ENCODE measurements at regions not wholly inside any gene's neighbourhood (a gene's known extent, or its start where the extent isn't known, plus 50 kb on each side); places are given as distances from the start of the nearest gene placed in this dataset.

GRCh38 chr11:29634744-29635143 is 382.1 kb downstream of the KCNA4 start:
- ChIA-PET POLR2A (interaction anchor here (0.6 kb wide), 1 partner anchor 527 kb away, joined by 3 read pairs; no protein-coding TSS in a partner anchor), CTCF (interaction anchor here (0.6 to 3.7 kb wide), 18 partner anchors 9 to 1462 kb away, joined by 3 to 13 read pairs (median 3); no protein-coding TSS in a partner anchor)
- no peaks in the 10 kb centered on the region for H3K9me3 Mint-ChIP-seq (ENCODE audit: unreplicated experiment)
- BruUV-seq (replicated peaks): no TSS peak
- TF ChIP-seq CTCF (IDR thresholded peaks at IDR 0.05; ENCODE audit: unreplicated experiment): no peak
- intact Hi-C loops (cut with micrococcal nuclease): loop anchor here (1.0 to 5.0 kb wide), 2 partner anchors 107 to 187 kb away; no protein-coding TSS in a partner anchor
- peaks cover 4% of the 10 kb centered on the region for H3K4me1 Mint-ChIP-seq (ENCODE audit: insufficient read depth, unreplicated experiment)
- DNase-seq (ENCODE audit: unreplicated experiment): no peak
- H3K27ac Mint-ChIP-seq (ENCODE audit: low read depth, unreplicated experiment): no peak overlapping the region
- no peak overlapping the region for H3K4me3 Mint-ChIP-seq (ENCODE audit: unreplicated experiment)
- H3K27me3 Mint-ChIP-seq (ENCODE audit: insufficient read depth, unreplicated experiment): no peaks in the 10 kb centered on the region
- H3K36me3 Mint-ChIP-seq (ENCODE audit: insufficient read depth, unreplicated experiment): no peaks in the 10 kb centered on the region

- H3K4me3 Mint-ChIP-seq (ENCODE audit: unreplicated experiment): no peak overlapping the region
- peak; percentile 28 for TF ChIP-seq CTCF (IDR thresholded peaks at IDR 0.05; ENCODE audit: unreplicated experiment)
- no peaks in the 10 kb centered on the region for H3K36me3 Mint-ChIP-seq (ENCODE audit: insufficient read depth, unreplicated experiment)
- no peaks in the 10 kb centered on the region for H3K9me3 Mint-ChIP-seq (ENCODE audit: unreplicated experiment)
- DNase-seq (ENCODE audit: unreplicated experiment): peak; percentile 30
- intact Hi-C loops (cut with micrococcal nuclease): loop anchor here (1.0 to 5.0 kb wide), 2 partner anchors 107 to 187 kb away; no protein-coding TSS in a partner anchor
- no TSS peak for BruUV-seq (replicated peaks)
- no peak overlapping the region for H3K27ac Mint-ChIP-seq (ENCODE audit: low read depth, unreplicated experiment)
- no peaks in the 10 kb centered on the region for H3K27me3 Mint-ChIP-seq (ENCODE audit: insufficient read depth, unreplicated experiment)
- ChIA-PET POLR2A (no interaction called here), CTCF (interaction anchor here (0.7 to 3.7 kb wide), 12 partner anchors 9 to 1462 kb away, joined by 3 to 13 read pairs (median 5); no protein-coding TSS in a partner anchor)
- peaks cover 4% of the 10 kb centered on the region for H3K4me1 Mint-ChIP-seq (ENCODE audit: insufficient read depth, unreplicated experiment)
Measured at GRCh38 chr11:29634244-29634643, 382.6 kb downstream of the KCNA4 start.

DNA sequence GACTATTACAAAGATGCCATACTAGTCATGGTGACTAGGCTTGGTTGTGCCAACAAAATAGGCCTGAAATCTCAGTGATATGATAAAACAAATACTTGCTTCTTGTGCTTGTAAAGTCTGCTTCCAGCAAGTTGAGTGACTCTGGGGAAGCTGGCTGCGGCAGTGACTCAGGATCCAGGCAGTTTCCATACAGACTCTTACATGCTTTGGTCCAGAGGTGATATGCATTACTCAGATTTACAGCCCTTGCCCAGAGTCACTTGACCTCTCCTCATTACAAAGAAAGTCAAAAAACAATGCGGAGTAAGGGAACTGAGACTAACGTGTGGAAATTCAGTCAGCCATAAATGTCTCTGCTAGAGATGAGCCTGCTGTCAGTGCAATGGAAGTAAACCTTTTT is 387.5 kb downstream of the KCNA4 start:
- TF ChIP-seq CTCF (IDR thresholded peaks at IDR 0.05; ENCODE audit: unreplicated experiment): no peak
- Mint-ChIP-seq H3K27me3 (ENCODE audit: insufficient read depth, unreplicated experiment) (no peaks in the 10 kb centered on the region), H3K4me1 (ENCODE audit: insufficient read depth, unreplicated experiment) (no peaks in the 10 kb centered on the region), H3K9me3 (ENCODE audit: unreplicated experiment) (no peaks in the 10 kb centered on the region), H3K36me3 (ENCODE audit: insufficient read depth, unreplicated experiment) (no peaks in the 10 kb centered on the region), H3K27ac (ENCODE audit: low read depth, unreplicated experiment) (no peak overlapping the region), H3K4me3 (ENCODE audit: unreplicated experiment) (no peak overlapping the region)
- intact Hi-C loops (cut with micrococcal nuclease): no loop called here
- ChIA-PET CTCF (no interaction called here), POLR2A (no interaction called here)
- BruUV-seq (replicated peaks): no TSS peak
- no peak for DNase-seq (ENCODE audit: unreplicated experiment)

GRCh38 chr11:29628609-29629008 is 388.2 kb downstream of the KCNA4 start:
- no peak for DNase-seq (ENCODE audit: unreplicated experiment)
- no peaks in the 10 kb centered on the region for H3K27me3 Mint-ChIP-seq (ENCODE audit: insufficient read depth, unreplicated experiment)
- H3K27ac Mint-ChIP-seq (ENCODE audit: low read depth, unreplicated experiment): no peak overlapping the region
- H3K4me3 Mint-ChIP-seq (ENCODE audit: unreplicated experiment): no peak overlapping the region
- H3K4me1 Mint-ChIP-seq (ENCODE audit: insufficient read depth, unreplicated experiment): no peaks in the 10 kb centered on the region
- intact Hi-C loops (cut with micrococcal nuclease): no loop called here
- no peaks in the 10 kb centered on the region for H3K36me3 Mint-ChIP-seq (ENCODE audit: insufficient read depth, unreplicated experiment)
- ChIA-PET CTCF (interaction anchor here (0.5 to 0.7 kb wide), 2 partner anchors 555 to 661 kb away, joined by 3 to 4 read pairs; no protein-coding TSS in a partner anchor), POLR2A (interaction anchor here (0.7 kb wide), 1 partner anchor 279 kb away, joined by 3 read pairs; no protein-coding TSS in a partner anchor)
- TF ChIP-seq CTCF (IDR thresholded peaks at IDR 0.05; ENCODE audit: unreplicated experiment): no peak
- no TSS peak for BruUV-seq (replicated peaks)
- no peaks in the 10 kb centered on the region for H3K9me3 Mint-ChIP-seq (ENCODE audit: unreplicated experiment)
